ENCODE measurements at regions not wholly inside any gene's neighbourhood (a gene's known extent, or its start where the extent isn't known, plus 50 kb on each side); places are given as distances from the start of the nearest gene placed in this dataset.
"Not testable (repeated sequence)": the region's sequence is repeated elsewhere in the genome, so short reads cannot be mapped to it uniquely, and the experiment has no call there.

GRCh38 chr12:46655984-46656383, 169.8 kb downstream of the SLC38A4 start:
- H3K27ac Mint-ChIP-seq, POLR2A ChIA-PET: not testable (repeated sequence)

GRCh38 chr12:46653311-46653710, 172.5 kb downstream of the SLC38A4 start:
- Mint-ChIP-seq H3K27me3 (no peaks in the 10 kb centered on the region), H3K4me3 (no peak overlapping the region), H3K9me3 (ENCODE audit: low read depth) (no peaks in the 10 kb centered on the region), H3K4me1 (no peaks in the 10 kb centered on the region), H3K27ac (no peak overlapping the region), H3K36me3 (ENCODE audit: low read depth) (no peaks in the 10 kb centered on the region)
- intact Hi-C loops (cut with DNase I, micrococcal nuclease), result no loop called here
- ATAC-seq (no peak), DNase-seq (no peak)
- CTCF ChIA-PET, result interaction anchor here (0.6 to 0.7 kb wide), 2 partner anchors 107 to 541 kb away, joined by 3 read pairs; no protein-coding TSS in a partner anchor
- POLR2A ChIA-PET, result no interaction called here

More at GRCh38 chr12:46655984-46656383, 169.8 kb downstream of the SLC38A4 start:
- H3K4me3 Mint-ChIP-seq; DNase-seq; H3K36me3 Mint-ChIP-seq (ENCODE audit: low read depth); H3K9me3 Mint-ChIP-seq (ENCODE audit: low read depth); intact Hi-C loops (cut with DNase I, micrococcal nuclease); ATAC-seq; H3K27me3 Mint-ChIP-seq: not testable (repeated sequence)
- peaks cover 20% of the 10 kb centered on the region for H3K4me1 Mint-ChIP-seq
- CTCF ChIA-PET, result interaction anchor here (0.8 kb wide), 1 partner anchor 19 kb away, joined by 4 read pairs; no protein-coding TSS in a partner anchor

GRCh38 chr12:46652692-46653091, 173.1 kb downstream of the SLC38A4 start:
- no peak for ATAC-seq
- CTCF ChIA-PET, result interaction anchor here (0.7 kb wide), 1 partner anchor 540 kb away, joined by 3 read pairs; no protein-coding TSS in a partner anchor
- H3K36me3 Mint-ChIP-seq (ENCODE audit: low read depth), result no peaks in the 10 kb centered on the region
- H3K27ac Mint-ChIP-seq, result no peak overlapping the region
- POLR2A ChIA-PET, result no interaction called here
- peaks cover 4% of the 10 kb centered on the region for H3K9me3 Mint-ChIP-seq (ENCODE audit: low read depth)
- intact Hi-C loops (cut with DNase I, micrococcal nuclease), result no loop called here
- H3K4me1 Mint-ChIP-seq, result no peaks in the 10 kb centered on the region
- H3K4me3 Mint-ChIP-seq, result no peak overlapping the region
- no peaks in the 10 kb centered on the region for H3K27me3 Mint-ChIP-seq
- DNase-seq, result no peak

- H3K9me3 Mint-ChIP-seq (ENCODE audit: low read depth), result peaks cover 11% of the 10 kb centered on the region
- intact Hi-C loops (cut with DNase I, micrococcal nuclease), result no loop called here
- H3K4me1 Mint-ChIP-seq, result peaks cover 9% of the 10 kb centered on the region
- CTCF ChIA-PET, result interaction anchor here (0.8 to 1.2 kb wide), 2 partner anchors 9 to 11 kb away, joined by 4 to 6 read pairs; no protein-coding TSS in a partner anchor
- DNase-seq, result no peak
- no peaks in the 10 kb centered on the region for H3K36me3 Mint-ChIP-seq (ENCODE audit: low read depth)
- H3K27ac Mint-ChIP-seq, result no peak overlapping the region
- no peak for ATAC-seq
- H3K27me3 Mint-ChIP-seq, result no peaks in the 10 kb centered on the region
- H3K4me3 Mint-ChIP-seq, result no peak overlapping the region
- POLR2A ChIA-PET, result no interaction called here
Observed at GRCh38 chr12:46650688-46651087, 175.1 kb downstream of the SLC38A4 start.

- Mint-ChIP-seq H3K4me3 (no peak overlapping the region), H3K36me3 (ENCODE audit: low read depth) (no peaks in the 10 kb centered on the region), H3K9me3 (ENCODE audit: low read depth) (peaks cover 11% of the 10 kb centered on the region), H3K27ac (no peak overlapping the region), H3K27me3 (no peaks in the 10 kb centered on the region), H3K4me1 (peaks cover 9% of the 10 kb centered on the region)
- POLR2A ChIA-PET, result no interaction called here
- DNase-seq (no peak), ATAC-seq (no peak)
- intact Hi-C loops (cut with DNase I, micrococcal nuclease), result no loop called here
- CTCF ChIA-PET, result interaction anchor here (1.0 kb wide), 1 partner anchor 23 kb away, joined by 3 read pairs; no protein-coding TSS in a partner anchor
Observed at GRCh38 chr12:46649433-46649832, 176.4 kb downstream of the SLC38A4 start.

- Mint-ChIP-seq H3K4me3 (no peak overlapping the region), H3K9me3 (ENCODE audit: low read depth) (peaks cover 15% of the 10 kb centered on the region), H3K27me3 (no peaks in the 10 kb centered on the region), H3K36me3 (ENCODE audit: low read depth) (no peaks in the 10 kb centered on the region), H3K4me1 (peaks cover 9% of the 10 kb centered on the region), H3K27ac (no peak overlapping the region)
- peak; percentile 53 for ATAC-seq
- peak; percentile 10 for DNase-seq
- POLR2A ChIA-PET, result no interaction called here
- CTCF ChIA-PET, result no interaction called here
- intact Hi-C loops (cut with DNase I, micrococcal nuclease), result no loop called here
Observed at GRCh38 chr12:46647034-46647433, 178.8 kb downstream of the SLC38A4 start.

GRCh38 chr12:46641649-46642048, 184.1 kb downstream of the SLC38A4 start:
- POLR2A ChIA-PET; H3K4me3 Mint-ChIP-seq; H3K27me3 Mint-ChIP-seq; H3K36me3 Mint-ChIP-seq (ENCODE audit: low read depth); H3K27ac Mint-ChIP-seq; DNase-seq; intact Hi-C loops (cut with DNase I, micrococcal nuclease); ATAC-seq; H3K4me1 Mint-ChIP-seq: not testable (repeated sequence)
- CTCF ChIA-PET, result interaction anchor here (1.0 kb wide), 1 partner anchor 626 kb away, joined by 4 read pairs; no protein-coding TSS in a partner anchor
- H3K9me3 Mint-ChIP-seq (ENCODE audit: low read depth), result peaks cover 28% of the 10 kb centered on the region

GRCh38 chr12:46635818-46636217, 190.0 kb downstream of the SLC38A4 start:
- no peaks in the 10 kb centered on the region for H3K4me1 Mint-ChIP-seq
- no peaks in the 10 kb centered on the region for H3K27me3 Mint-ChIP-seq
- H3K9me3 Mint-ChIP-seq (ENCODE audit: low read depth), result peaks cover 26% of the 10 kb centered on the region
- peaks cover 2% of the 10 kb centered on the region for H3K36me3 Mint-ChIP-seq (ENCODE audit: low read depth)
- H3K27ac Mint-ChIP-seq, result no peak overlapping the region
- ATAC-seq, result no peak
- no peak for DNase-seq
- intact Hi-C loops (cut with DNase I, micrococcal nuclease), result no loop called here
- ChIA-PET POLR2A (no interaction called here), CTCF (no interaction called here)
- H3K4me3 Mint-ChIP-seq, result no peak overlapping the region

- intact Hi-C loops (cut with DNase I, micrococcal nuclease), result no loop called here
- ChIA-PET CTCF (interaction anchor here (0.7 kb wide), 1 partner anchor 32 kb away, joined by 3 read pairs; no protein-coding TSS in a partner anchor), POLR2A (no interaction called here)
- ATAC-seq (no peak), DNase-seq (no peak)
- Mint-ChIP-seq H3K27me3 (no peaks in the 10 kb centered on the region), H3K36me3 (ENCODE audit: low read depth) (no peaks in the 10 kb centered on the region), H3K9me3 (ENCODE audit: low read depth) (no peaks in the 10 kb centered on the region), H3K27ac (no peak overlapping the region), H3K4me1 (peaks cover 1% of the 10 kb centered on the region), H3K4me3 (no peak overlapping the region)
Observed at GRCh38 chr12:46629331-46630229, 196.2 kb downstream of the SLC38A4 start.

- H3K27me3 Mint-ChIP-seq, result no peaks in the 10 kb centered on the region
- peaks cover 2% of the 10 kb centered on the region for H3K4me1 Mint-ChIP-seq
- no peak overlapping the region for H3K4me3 Mint-ChIP-seq
- ChIA-PET CTCF (no interaction called here), POLR2A (no interaction called here)
- H3K9me3 Mint-ChIP-seq (ENCODE audit: low read depth), result no peaks in the 10 kb centered on the region
- DNase-seq (no peak), ATAC-seq (no peak)
- intact Hi-C loops (cut with DNase I, micrococcal nuclease), result no loop called here
- no peaks in the 10 kb centered on the region for H3K36me3 Mint-ChIP-seq (ENCODE audit: low read depth)
- no peak overlapping the region for H3K27ac Mint-ChIP-seq
Observed at GRCh38 chr12:46628176-46628575, 197.6 kb downstream of the SLC38A4 start.

- Mint-ChIP-seq H3K27ac (no peak overlapping the region), H3K27me3 (no peaks in the 10 kb centered on the region), H3K36me3 (ENCODE audit: low read depth) (no peaks in the 10 kb centered on the region), H3K4me1 (peaks cover 2% of the 10 kb centered on the region), H3K4me3 (no peak overlapping the region), H3K9me3 (ENCODE audit: low read depth) (no peaks in the 10 kb centered on the region)
- ATAC-seq (no peak), DNase-seq (no peak)
- ChIA-PET CTCF (no interaction called here), POLR2A (no interaction called here)
- intact Hi-C loops (cut with DNase I, micrococcal nuclease), result no loop called here
Observed at GRCh38 chr12:46627686-46628085, 198.1 kb downstream of the SLC38A4 start.

- H3K4me1 Mint-ChIP-seq; intact Hi-C loops (cut with DNase I, micrococcal nuclease); CTCF ChIA-PET; H3K27ac Mint-ChIP-seq; POLR2A ChIA-PET; H3K4me3 Mint-ChIP-seq; DNase-seq; H3K27me3 Mint-ChIP-seq; H3K36me3 Mint-ChIP-seq (ENCODE audit: low read depth); ATAC-seq: not testable (repeated sequence)
- peaks cover 13% of the 10 kb centered on the region for H3K9me3 Mint-ChIP-seq (ENCODE audit: low read depth)
Observed at GRCh38 chr12:46619474-46619873, 206.3 kb downstream of the SLC38A4 start.

Data from activated CD4-positive, alpha-beta T cell treated with anti-CD3 and anti-CD28 coated beads for 36 hours (primary cell).